PC-9 (cell line): ENCODE measurements at regions not wholly inside any gene's neighbourhood (a gene's known extent, or its start where the extent isn't known, plus 50 kb on each side); places are given as distances from the start of the nearest gene placed in this dataset.

ENCODE experiments used
- BruUV-seq: library from RNA; stranded (reverse); fragments of 400-500 nt; replicated peaks from 2 replicates; lab custom pipeline; 2021; lab: Mats Ljungman, UMichigan
- CTCF ChIA-PET: fragments of 300-600 bp; sonication (Branson Sonifier 250); formaldehyde crosslinking; loops from one replicate; lab custom pipeline; 2022; ENCODE audit warnings: antibody characterized with exemption; lab: Charles Lee
- POLR2A ChIA-PET: fragments of 300-600 bp; sonication (Branson Sonifier 250); formaldehyde crosslinking; loops from one replicate; lab custom pipeline; 2022; ENCODE audit warnings: antibody characterized with exemption; ENCODE audit not compliant: unreplicated experiment; lab: Charles Lee
- DNase-seq, 2 experiments: peaks; one replicate each; pipeline versions ENCODE4 v3.0.0 to v3.0.0-alpha.2; 2015 to 2022; ENCODE audit warnings: mixed read lengths in 1 of 2
- H2AFZ ChIP-seq: fragments of 200-600 bp; sonication (generic); 2 replicates; pipeline ENCODE4 v1.8.1; 2017; ENCODE audit warnings: antibody characterized with exemption
- H3F3A ChIP-seq: fragments of 200-600 bp; sonication (generic); 2 replicates; pipeline ENCODE4 v1.8.1; 2017; ENCODE audit warnings: antibody characterized with exemption, mild to moderate bottlenecking, low read depth; ENCODE audit not compliant: insufficient read depth
- H3K27ac ChIP-seq: fragments of 200-600 bp; sonication (generic); 2 replicates; pipeline ENCODE4 v1.6.1; 2016; ENCODE audit warnings: mixed run types
- H3K27me3 ChIP-seq: fragments of 200-600 bp; sonication (generic); 2 replicates; pipeline ENCODE4 v1.6.1; 2016; ENCODE audit warnings: low read depth, mixed run types; ENCODE audit not compliant: insufficient read depth
- H3K36me3 ChIP-seq: fragments of 200-600 bp; sonication (generic); 2 replicates; pipeline ENCODE4 v1.6.1; 2016; ENCODE audit warnings: low read depth, mixed run types
- H3K4me1 ChIP-seq: fragments of 200-600 bp; sonication (generic); replicated peaks from 2 replicates; pipeline ENCODE4 v1.6.1; 2016; ENCODE audit warnings: mixed run types; ENCODE audit not compliant: insufficient read depth
- H3K4me2 ChIP-seq: fragments of 200-600 bp; sonication (generic); 2 replicates; pipeline ENCODE4 v1.6.1; 2017; ENCODE audit warnings: mixed run types
- H3K4me3 ChIP-seq: fragments of 200-600 bp; sonication (generic); 2 replicates; pipeline ENCODE4 v1.6.1; 2016; ENCODE audit warnings: mixed run types
- H3K79me2 ChIP-seq: fragments of 200-600 bp; sonication (generic); 2 replicates; pipeline ENCODE4 v1.6.1; 2017; ENCODE audit warnings: low read depth, mixed run types
- H3K9me2 ChIP-seq: fragments of 200-600 bp; sonication (generic); 2 replicates; pipeline ENCODE4 v1.8.1; 2017; ENCODE audit warnings: mild to moderate bottlenecking; ENCODE audit not compliant: insufficient read depth
- H3K9me3 ChIP-seq: fragments of 200-600 bp; sonication (generic); 2 replicates; pipeline ENCODE4 v1.8.1; 2016; ENCODE audit warnings: low read depth; ENCODE audit not compliant: insufficient read depth
- H4K20me1 ChIP-seq: fragments of 200-600 bp; sonication (generic); 2 replicates; pipeline ENCODE4 v1.8.1; 2017; ENCODE audit not compliant: insufficient read depth
- EZH2 ChIP-seq: fragments of 200-600 bp; sonication (generic); IDR thresholded peaks from 2 replicates; pipeline ENCODE4 v1.8.0; 2017; ENCODE audit warnings: antibody characterized with exemption, low read depth
- intact Hi-C: fragments of 100-400 bp; cut with micrococcal nuclease; formaldehyde crosslinking; loops from one replicate; pipeline ENCODE4 v1.10.0; 2022; ENCODE audit not compliant: unreplicated experiment
- TF ChIP-seq, protein P1 (sequence below): fragments of 200-600 bp; sonication (generic); conservative IDR thresholded peaks from 2 replicates; pipeline ENCODE4 v1.6.1; 2017; ENCODE audit warnings: mixed run types, antibody characterized with exemption, mild to moderate bottlenecking, moderate library complexity

DNA sequence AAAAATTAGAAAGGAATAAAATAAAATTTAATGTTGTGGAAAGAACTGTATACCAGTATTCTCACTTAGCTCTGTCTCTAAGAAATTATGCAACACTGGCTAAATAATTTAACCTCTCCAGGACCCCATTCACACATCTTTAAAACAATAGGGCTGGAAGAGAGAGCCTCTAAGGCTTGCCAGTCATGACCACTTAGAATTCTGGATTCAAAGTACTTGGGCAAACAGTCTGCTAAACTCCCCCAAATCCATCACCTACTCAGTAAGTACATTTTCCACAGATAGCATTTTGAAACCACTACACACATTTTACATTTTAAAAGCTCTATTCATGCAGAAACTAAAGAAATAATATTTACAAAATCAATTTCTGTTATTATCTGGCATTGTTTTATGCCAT lies 291.7 kb downstream of the TMEM167A start:
- H3K4me3 ChIP-seq, result no peak overlapping the region
- intact Hi-C loops, result no loop called here
- H3K4me1 ChIP-seq, result no peaks in the 10 kb centered on the region
- no peaks in the 10 kb centered on the region for H4K20me1 ChIP-seq
- ChIA-PET POLR2A (no interaction called here), CTCF (no interaction called here)
- no TSS peak for BruUV-seq
- no peak for DNase-seq
- no peak for TF ChIP-seq EZH2
- TF ChIP-seq, protein P1, sequence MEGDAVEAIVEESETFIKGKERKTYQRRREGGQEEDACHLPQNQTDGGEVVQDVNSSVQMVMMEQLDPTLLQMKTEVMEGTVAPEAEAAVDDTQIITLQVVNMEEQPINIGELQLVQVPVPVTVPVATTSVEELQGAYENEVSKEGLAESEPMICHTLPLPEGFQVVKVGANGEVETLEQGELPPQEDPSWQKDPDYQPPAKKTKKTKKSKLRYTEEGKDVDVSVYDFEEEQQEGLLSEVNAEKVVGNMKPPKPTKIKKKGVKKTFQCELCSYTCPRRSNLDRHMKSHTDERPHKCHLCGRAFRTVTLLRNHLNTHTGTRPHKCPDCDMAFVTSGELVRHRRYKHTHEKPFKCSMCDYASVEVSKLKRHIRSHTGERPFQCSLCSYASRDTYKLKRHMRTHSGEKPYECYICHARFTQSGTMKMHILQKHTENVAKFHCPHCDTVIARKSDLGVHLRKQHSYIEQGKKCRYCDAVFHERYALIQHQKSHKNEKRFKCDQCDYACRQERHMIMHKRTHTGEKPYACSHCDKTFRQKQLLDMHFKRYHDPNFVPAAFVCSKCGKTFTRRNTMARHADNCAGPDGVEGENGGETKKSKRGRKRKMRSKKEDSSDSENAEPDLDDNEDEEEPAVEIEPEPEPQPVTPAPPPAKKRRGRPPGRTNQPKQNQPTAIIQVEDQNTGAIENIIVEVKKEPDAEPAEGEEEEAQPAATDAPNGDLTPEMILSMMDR, result no peak
- no peak overlapping the region for H3K4me2 ChIP-seq
- no peak overlapping the region for H3K27ac ChIP-seq
- H3K9me3 ChIP-seq, result no peaks in the 10 kb centered on the region
- no peak overlapping the region for H2AFZ ChIP-seq
- no peaks in the 10 kb centered on the region for H3K36me3 ChIP-seq
- no peaks in the 10 kb centered on the region; the same call in 1 of the 2 replicates for H3K9me2 ChIP-seq
- no peaks in the 10 kb centered on the region for H3F3A ChIP-seq
- no peaks in the 10 kb centered on the region for H3K79me2 ChIP-seq
- H3K27me3 ChIP-seq, result no peaks in the 10 kb centered on the region

DNA sequence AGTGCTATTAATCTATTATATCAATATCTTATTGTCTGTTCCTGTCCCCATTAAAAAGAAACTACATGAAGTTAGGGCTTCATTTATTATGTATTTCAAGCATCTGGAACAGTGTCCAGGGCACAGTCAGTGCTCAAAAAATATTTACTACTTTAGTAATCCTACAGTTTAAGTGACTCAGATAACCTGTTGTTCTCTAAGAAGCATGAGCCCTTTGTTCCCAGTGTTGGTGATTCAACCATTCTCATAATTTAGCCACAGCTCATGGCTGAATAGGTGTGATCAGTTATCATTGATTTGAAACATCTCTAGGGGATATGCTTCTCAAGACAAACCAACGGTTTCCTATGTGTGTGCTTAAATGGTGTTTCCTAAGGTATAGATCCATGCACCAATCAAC lies 292.7 kb downstream of the TMEM167A start:
- CTCF ChIA-PET, result interaction anchor here (0.6 kb wide), 1 partner anchor 17 kb away, joined by 5 read pairs; no protein-coding TSS in a partner anchor
- intact Hi-C loops, result no loop called here
- H3K4me1 ChIP-seq, result no peaks in the 10 kb centered on the region
- H3K9me3 ChIP-seq, result no peaks in the 10 kb centered on the region
- no peaks in the 10 kb centered on the region for H3K36me3 ChIP-seq
- no peak overlapping the region for H3K4me3 ChIP-seq
- no peak overlapping the region for H3K4me2 ChIP-seq
- no peaks in the 10 kb centered on the region for H3F3A ChIP-seq
- H2AFZ ChIP-seq, result no peak overlapping the region
- DNase-seq, result no peak
- no peaks in the 10 kb centered on the region for H3K79me2 ChIP-seq
- no peaks in the 10 kb centered on the region for H4K20me1 ChIP-seq
- H3K27ac ChIP-seq, result no peak overlapping the region
- H3K9me2 ChIP-seq, result no peaks in the 10 kb centered on the region; the same call in 1 of the 2 replicates
- H3K27me3 ChIP-seq, result no peaks in the 10 kb centered on the region
- no peak for TF ChIP-seq EZH2
- TF ChIP-seq, protein P1, result no peak
- no TSS peak for BruUV-seq
- POLR2A ChIA-PET, result no interaction called here

DNA sequence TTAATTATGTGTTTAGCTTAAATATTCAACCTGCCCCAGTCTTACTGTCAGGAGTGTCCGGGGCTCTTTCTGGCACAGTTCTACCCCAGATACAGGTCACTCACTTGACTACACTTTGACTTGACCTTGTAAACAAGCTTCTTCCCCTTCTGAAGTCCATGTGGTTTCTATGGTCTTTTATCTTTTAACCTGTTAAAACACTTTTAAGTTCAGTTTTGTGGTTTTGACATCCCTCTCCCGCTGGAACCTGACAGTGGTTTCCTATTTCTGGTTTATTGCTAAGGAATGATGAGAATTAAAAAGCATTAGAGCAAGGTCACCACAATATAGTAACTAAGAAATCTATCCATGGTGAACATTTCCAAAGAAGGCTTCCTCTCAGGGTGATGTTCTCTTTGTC lies 300.1 kb downstream of the TMEM167A start:
- TF ChIP-seq EZH2, result no peak
- TF ChIP-seq, protein P1, result no peak
- Histone ChIP-seq H2AFZ (no peak overlapping the region), H3K27ac (no peak overlapping the region), H3K4me2 (no peak overlapping the region), H3K4me3 (no peak overlapping the region), H3K27me3 (no peaks in the 10 kb centered on the region), H3K9me3 (no peaks in the 10 kb centered on the region), H3K79me2 (no peaks in the 10 kb centered on the region), H4K20me1 (no peaks in the 10 kb centered on the region), H3K4me1 (no peaks in the 10 kb centered on the region), H3K9me2 (no peaks in the 10 kb centered on the region; the same call in 1 of the 2 replicates), H3K36me3 (no peaks in the 10 kb centered on the region), H3F3A (no peaks in the 10 kb centered on the region)
- no peak for DNase-seq
- BruUV-seq, result no TSS peak
- intact Hi-C loops, result no loop called here
- ChIA-PET CTCF (no interaction called here), POLR2A (no interaction called here)
